Activated gamma-delta T cell treated with Interleukin-2 at 50 U/mL for 16 hours (primary cell): ENCODE measurements at regions not wholly inside any gene's neighbourhood (a gene's known extent, or its start where the extent isn't known, plus 50 kb on each side); places are given as distances from the start of the nearest gene placed in this dataset.
A peak's percentile ranks its signal among the peaks of the same experiment; 100 is the strongest.

Experiments
- DNase-seq: peaks from one replicate; pipeline ENCODE4 v3.0.0-alpha.2; 2020

DNA sequence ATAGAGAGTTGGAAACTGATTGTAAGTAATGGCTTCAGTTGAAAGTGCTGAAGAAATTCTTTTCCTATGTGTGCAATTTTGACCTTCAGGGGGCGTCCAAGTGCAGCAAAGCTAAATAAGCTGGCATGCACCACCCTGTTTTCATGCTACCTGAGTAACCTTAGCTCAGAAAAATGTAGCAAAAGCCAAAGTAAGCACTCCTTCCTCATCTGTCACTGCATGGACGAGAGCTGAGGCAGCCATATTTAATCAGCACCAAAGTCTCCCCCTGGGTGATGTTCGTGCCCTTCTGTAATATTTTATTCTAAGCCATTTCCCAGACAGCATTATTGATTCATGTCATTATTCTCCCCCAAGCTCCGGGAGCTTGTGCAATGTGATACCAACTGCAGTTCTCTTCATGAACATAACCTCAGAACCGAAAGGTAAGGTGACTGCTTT is 123.1 kb downstream of the RPS12 start:
- no peak for DNase-seq

DNA sequence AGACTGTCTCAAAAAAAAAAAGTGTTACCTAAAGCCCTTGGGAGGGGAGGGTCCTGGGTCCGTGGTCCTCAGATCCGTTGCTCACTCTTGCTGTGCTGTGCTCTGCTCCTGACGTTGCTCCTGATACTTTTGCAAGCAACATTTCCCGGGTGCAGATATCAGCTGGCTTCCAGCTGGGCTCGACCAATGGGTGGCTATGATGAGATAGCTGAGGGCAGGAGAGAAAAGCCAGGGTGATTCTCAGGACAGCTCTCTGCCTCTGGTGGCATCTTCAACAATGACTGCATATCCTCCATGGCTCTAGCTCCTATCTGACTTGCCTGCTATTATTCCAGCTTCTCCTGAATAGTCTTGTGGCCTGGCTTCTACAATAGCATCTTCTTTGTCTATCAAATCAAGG is 134.5 kb downstream of the RPS12 start:
- no peak for DNase-seq

DNA sequence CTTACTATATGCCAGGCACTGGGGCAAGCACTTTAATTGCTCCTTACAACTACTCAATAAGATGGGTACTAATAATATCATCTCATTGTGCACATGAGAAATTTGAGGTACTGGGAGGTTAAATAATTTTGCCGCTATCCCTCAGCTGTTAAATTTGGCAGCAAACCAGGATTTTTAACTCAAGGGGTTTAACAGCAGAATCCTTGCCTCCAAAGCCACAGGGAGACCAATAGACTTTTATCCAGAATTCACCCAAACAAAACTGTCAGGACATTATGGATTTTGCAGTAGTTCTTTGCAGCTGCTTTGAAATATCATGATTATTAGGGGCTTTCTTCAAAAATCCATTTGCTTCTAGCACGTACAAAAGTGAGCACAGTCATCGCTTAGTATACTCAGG is 136.2 kb downstream of the RPS12 start:
- DNase-seq: no peak

DNA sequence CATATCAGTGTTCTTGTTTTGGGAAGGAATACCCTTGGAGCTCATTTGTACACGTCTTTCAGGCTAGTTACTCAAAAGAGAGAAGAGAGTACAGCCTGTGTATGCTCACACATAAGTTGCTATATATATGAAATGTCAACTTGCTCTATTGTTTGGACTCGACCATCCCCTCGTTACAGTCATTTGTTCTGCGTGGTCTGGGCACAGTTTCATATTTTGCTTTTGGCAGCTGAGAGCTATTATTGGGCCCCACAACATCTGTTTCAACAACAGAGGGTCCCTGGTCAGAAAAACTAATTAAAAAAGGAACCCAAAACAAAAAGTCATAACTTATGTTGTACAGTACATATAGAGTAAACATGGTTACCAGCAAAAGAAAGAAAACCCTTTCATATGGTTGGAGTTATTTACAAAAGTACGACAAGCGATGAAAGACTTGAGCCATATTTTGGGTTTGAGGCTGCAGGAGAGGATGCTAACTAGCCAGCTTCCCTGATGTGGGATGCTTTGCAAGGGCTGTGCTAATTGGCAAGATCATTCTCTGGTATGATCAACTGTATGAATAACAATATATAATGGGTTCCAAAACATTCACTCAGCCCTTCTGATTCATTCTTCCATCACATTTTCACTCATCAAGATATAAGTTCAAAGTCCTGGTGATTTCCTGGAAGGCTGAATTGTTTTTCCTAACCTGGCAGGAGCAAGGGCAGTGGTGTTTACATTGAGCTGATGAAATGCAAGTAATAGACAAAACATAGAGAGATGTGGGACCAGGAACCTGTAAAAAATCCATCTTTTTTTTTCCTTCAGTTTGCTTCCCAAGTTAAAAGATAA is 137.9 kb downstream of the RPS12 start:
- DNase-seq: no peak

DNA sequence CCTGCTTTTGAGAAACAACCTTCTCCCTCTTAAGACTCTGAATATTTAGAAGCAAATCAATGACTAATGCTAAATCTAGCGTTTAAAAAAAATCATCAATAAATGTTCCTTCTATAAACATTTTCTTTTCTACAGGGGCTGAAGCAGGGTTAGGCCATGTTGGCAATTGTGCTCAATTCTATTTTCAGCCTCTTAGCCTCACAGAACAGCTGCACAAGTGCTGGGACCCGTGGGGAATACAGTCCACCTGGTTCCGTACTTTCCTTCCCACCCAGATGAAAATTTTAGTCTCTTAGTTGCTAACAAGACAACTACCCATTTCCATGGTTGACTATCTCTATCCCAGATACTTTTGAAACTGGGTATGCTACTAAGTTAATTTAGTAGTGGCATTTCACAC is 138.6 kb downstream of the RPS12 start:
- DNase-seq: no peak

DNA sequence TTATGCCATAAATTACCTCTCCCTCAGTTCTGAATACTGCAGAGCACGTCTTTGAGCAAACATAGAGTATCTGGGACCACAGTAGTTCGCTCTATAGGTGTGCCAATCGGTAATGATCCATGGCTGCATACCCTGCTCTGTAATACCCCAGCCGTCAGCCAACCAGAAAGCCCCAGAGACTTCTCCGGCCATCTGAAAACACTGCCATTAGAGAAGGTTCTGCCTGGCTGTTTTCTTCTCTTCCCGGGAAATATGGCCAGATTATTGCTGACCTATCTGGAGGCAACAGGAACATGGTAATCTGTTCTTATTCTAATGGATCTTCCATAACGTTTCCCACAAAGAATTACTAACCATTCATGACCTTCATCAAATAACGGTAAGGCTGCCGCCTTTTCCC is 139.9 kb downstream of the RPS12 start:
- no peak for DNase-seq

DNA sequence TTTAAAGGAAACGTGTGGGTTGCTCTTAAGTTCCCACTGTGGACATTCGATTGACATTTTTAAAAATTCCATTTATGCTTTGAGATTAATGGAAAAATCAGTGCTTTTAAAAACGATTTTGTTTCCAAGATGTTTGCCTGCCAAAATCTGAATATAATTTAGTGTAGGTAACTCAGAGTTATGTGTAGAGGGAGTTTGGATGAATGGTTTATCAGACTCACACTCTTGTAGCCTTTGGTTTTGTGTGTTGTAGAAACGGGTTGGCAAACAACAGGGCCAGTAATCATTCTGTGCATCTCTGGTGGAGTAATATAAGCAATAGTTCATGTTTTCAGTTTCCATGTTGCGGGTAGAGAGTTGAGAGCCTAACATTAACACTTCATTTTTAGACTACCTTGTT is 140.6 kb downstream of the RPS12 start:
- DNase-seq: no peak

DNA sequence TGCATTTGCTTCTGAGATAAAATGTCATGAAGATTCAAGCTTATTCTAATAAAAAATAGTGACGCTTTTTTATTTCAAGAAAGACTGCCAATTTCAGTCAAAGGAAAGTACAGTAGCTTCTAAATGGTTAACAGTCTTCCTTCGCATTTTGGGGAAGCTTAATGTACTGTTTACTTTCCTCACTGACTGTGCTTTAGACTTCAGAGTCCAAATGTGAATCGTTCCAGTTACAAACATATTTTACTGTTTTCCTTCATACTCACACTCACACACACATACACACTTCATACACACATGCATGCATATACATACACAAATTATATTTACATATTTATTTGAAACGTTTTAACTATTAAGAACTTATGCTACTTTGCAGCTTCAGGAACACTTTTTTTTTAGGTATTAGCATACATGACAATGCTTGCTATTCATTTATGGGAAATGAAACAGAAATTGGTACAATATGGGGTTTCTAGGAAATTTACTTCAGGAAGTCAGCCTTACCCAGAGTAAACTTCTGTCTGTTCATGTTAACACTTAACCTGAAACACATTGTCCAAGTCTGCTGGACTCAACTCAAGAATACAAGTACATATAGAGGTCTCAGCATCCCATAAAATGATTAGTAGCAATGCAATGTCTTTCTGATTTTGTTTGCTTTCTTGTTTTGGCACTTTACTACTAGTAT is 145.4 kb downstream of the RPS12 start:
- DNase-seq: no peak

DNA sequence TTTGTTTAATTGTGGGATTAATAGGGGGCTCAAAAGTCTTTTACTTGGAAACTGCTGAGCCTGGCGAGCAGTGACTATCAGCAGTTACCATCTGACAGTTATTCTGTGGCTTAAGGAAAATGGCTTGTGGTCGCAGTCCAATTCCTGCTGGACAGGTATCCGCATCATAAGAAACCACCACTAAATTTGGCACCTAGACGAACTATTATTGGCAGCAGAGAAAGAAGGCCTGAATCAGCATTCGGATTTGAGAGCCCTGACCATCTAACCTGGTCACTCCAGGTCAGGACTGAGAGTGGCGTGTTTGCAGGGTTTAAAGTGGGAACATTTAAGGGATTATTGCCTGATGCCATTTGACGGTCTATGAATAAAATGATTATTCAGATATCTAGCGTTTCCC is 146.4 kb downstream of the RPS12 start:
- DNase-seq: no peak

DNA sequence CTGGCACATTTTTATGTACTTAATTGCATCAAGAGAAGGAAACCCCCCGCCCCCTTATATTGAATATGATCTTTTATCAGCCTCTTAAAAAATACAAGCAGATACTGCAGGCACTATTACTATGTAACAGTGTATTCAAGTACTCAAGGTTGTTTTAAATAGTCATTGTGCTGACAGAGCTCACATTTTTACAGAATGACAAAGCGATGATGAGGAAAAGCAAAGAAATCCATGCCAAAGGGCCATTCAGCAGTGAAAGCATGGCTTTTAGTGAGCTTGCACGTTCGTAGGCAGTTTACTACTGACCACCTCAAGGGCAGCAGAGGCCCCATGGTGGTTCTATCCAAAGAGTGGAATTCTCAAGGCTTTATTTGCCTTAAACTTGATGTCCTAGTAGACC is 146.8 kb downstream of the RPS12 start:
- no peak for DNase-seq

DNA sequence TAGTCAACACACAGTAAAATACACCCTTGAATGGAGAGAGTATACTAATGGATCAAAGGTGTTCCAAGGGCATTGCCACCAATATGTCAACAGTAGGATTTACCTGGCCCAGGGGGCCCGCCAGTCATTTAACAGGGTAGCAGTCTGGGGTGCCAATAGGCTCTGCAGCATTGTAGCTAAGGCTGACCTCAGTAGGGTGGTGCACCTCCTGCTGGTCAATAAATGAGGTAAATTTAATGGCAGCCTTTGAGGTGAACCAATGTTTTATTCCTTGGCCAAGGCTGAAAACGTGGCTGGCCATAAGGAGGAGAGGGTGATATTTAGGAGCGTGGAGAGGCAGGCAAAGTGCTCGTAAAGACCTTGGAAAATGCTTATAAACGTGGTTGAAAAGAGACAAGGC is 147.2 kb downstream of the RPS12 start:
- DNase-seq: no peak

DNA sequence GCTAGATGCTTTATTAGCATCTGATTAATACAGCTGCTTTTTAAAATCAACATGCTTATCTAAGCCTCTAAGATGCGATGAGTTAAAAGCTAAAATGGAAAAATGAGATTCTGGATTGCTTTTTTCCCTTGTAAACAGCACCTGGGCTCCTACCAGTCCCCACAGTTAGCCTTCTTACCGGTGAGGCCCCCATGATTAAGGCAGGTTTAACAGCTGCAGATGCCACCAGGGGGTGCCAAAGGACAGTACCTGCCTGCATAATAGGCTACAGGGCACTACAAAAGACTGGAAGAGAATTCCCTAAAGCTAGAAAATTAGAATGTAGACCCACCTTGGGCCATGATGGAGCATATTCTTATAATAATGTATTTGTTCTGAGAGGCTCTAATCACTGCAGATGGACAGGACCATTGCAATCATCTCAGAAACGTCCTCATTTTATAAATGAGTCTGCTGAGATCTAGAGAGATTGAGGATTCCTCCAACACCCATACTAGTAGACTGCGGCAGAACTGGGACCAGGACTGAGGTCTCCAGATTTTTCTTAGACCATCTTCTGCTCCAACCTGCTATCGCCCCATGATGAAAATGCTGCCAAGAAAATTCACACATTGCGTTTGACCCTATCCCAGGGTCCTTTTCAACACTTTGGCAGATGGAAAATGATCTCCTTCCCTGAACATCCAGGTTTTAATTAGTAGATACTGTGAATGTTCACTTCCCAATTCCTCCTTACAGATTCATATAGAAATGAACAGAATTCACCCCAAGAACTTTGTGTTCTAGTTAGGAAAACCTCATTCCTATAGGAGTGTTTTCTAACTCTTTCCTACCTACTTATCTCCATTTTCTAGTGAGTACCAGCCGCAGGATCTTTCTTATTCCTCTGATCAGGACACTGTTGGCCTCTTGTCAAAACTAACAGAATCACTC is 148.8 kb downstream of the RPS12 start:
- peak; percentile 26 for DNase-seq

DNA sequence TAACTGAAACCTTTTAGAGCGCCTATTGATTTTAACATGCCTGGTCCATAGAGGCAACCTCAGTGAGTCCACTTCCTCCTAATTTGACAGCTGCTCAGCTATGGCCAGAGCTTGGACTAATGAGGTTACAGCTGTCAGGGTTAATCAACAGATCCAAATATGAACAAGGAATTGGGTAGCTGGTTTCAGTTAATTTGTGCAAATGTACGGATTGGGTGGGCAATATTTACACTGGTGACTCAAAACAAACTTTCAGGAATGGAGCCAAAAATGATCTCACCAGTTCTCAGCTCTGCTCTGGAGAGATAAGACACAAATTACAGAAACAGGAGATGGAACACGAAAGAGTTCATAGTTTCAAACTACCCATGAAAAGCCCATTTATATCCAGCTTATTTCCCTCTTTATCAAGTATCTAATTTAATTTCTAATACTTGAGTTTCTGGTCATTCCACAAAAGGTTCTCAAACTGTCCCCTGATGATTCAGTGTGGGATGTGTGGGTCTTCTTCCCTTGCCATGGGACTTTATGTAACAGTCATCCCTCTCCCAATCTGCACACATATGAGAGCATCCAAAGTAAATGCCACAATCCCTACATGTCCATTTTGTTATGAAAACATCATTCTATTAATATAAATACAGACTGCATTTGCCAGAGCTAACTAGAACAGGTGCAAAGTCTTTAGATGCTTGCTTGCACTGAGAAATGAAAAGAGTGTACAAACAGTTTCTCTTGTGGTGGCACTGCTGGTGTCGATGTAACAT is 149.9 kb downstream of the RPS12 start:
- no peak for DNase-seq

DNA sequence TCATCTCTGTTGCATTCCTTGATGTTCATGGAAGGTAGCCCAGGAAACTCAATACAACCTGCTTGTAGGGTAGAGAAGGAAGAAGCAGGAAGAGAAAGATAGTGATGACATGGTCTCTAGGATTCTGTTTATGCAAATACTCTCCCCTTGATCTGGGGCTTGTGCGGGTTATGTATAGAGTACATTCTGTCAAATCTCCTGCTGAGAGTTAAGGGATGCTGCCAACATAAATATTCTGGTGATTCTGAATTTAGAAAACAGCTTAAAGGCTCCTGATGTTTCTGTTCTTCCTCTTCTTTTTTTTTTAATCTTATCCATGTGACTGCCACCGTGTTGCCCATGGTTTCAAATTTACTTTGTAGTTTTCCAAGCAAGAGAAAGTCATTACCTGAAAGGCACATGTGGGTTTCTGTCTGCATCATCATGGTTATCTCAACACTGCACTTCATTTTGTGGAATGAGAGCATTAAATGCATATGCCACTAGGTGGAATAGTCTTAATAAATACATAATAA is 150.6 kb downstream of the RPS12 start:
- DNase-seq: no peak

DNA sequence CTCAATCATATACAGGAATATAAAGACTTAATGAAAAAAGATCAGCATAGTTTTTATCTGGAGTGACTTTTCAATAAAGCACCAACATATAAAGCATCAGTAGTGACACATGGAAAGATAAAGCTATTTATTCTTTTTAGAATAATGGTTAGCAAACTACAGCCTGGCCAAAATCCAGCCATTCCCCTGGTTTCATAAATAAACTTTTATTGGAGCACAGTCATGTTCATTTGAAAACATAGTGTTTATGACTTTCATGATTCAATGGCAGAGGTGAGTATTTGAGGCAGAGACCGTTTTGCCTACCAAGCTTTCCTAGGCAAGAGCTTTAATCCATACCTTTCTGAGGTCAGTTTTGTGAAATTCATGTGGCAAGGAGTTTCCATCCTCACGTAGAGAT is 153.5 kb downstream of the RPS12 start:
- no peak for DNase-seq

DNA sequence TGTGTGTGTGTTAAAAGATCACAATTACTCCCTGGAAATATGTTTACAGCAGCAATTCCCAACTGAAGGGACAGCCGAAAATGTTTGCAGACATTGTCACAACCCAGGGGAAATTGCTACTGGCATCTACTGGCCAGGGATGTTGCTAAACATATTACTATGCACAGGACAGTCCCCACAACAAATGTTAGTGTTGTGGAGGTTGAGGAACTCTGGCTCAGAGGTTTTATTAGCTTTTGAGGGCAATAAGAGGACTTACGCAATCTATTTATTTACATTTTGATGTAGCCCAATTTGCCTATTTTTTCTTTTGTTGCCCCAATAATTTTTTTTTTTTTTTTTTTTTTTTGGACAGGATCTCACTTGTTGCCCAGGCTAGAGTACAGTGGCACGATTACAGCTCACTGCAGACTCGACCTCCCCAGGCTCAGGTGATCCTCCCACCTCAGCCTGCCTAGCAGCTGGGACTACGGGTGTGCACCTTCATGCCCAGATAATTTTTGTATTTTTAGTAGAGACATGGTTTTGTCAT is 154.1 kb downstream of the RPS12 start:
- DNase-seq: no peak

DNA sequence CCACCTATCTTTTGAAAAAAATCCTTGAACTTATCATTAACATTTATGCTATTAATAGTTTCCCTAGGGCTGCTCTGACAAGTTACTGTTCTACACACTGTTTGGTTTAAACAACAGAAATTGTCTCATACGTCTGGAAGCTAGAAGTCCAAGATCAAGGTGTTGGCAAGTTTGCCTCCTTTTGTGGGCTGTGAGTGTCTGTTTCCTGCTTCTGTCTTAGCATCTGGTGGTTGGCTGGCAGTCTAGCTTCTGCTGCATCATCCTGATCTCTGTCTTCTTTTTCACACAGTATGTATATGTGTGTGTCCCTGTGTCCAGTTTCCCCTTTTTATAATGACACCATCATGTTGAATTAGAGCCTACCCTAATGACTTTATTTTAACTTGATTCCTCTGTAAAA is 154.8 kb downstream of the RPS12 start:
- DNase-seq: no peak

DNA sequence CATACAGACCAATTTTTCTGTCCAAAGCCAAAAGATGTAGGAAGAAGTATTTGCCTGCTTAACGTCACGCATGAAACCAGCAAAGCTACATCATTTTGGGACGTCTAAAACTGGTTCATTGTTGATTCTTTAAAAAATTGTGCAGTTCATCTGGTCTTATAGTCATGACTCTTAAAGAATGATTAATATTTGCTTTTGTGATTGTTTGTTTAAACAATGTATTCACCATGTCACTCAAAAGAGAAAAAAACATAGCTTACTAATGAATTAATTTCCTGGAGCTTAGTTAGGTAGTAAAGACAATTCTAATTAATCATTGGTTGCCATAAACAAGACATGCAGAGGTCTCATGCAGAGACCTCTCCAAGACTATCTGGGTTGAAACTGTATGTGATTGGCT is 157.3 kb downstream of the RPS12 start:
- DNase-seq: no peak

DNA sequence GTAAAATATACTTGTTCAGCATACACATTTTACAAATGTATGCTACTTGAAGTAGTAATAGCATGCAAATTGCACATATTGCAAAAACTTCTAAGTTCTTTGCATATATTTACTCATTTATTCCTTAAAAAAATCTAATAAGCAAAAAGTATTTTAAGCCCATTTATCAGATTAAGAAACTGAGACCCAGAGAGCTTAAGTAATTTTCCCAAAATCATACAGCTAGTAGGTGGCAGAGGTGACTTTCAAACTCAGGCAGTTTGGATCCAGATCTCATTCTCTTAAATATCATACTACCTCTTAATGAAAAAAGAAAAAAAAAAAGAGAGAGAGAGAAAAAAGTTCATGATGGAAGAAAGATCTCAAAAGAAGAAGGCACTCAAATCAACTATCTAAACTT is 157.9 kb downstream of the RPS12 start:
- no peak for DNase-seq

DNA sequence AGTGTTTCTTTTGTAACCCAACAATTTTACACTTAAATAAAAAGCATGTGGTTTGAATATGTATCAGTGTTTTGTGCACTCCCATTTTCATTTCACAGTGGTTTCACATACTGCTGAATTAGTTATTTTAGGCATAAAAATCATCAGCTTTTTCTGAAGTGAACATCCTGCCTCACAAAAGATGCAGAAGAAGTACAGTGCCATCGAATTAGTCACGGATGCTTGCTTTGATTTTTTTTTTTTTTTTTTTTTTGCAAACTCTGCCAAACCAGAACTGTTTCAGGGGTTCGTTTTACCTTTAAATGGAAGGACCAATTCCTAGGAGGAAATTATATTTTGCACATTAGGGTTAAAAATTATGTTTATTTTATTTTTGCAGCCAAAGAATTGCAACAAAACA is 158.6 kb downstream of the RPS12 start:
- no peak for DNase-seq

DNA sequence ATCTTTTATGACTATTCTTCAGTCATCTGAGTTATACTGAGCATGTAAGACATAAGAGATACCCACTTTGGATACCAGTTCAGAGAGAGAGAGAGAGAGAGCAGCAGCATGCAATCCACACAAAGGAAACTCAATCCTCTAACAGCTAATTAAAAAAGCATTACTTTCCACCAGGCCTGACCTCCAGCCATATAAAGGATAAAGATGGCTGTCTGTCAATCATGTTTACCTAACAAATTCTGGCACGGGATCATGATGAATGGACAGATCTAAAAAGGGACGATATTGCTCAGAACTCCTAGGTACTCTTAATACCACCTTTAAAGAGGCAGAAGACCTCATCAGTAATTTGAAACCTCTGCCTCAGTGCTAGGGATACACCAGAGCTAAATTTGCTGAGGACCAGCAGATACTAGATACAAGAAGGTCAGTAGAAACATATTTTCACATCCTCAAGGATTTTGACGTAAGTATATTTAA is 159.2 kb downstream of the RPS12 start:
- DNase-seq: no peak

DNA sequence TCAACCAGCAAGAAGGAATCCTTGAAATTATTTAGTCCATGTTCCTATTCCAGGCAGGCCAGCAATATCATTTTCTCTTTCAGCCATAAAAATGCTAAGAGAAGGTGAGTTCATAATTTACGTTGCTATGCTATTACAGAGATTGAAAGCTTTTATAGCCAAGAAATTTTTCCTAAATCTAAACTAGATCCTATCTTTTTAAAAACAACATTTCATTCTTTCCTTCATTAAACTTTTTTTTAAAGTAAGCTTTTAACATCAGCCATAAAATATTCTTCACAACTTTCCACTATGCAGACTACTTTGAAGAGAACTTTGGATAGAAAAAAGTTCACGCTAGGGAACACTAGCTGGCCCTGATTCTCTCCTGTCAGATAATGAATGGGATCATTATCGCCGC is 159.8 kb downstream of the RPS12 start:
- no peak for DNase-seq
